ENCODE measurements at regions not wholly inside any gene's neighbourhood (a gene's known extent, or its start where the extent isn't known, plus 50 kb on each side); places are given as distances from the start of the nearest gene placed in this dataset.
"Not testable (repeated sequence)": the region's sequence is repeated elsewhere in the genome, so short reads cannot be mapped to it uniquely, and the experiment has no call there.

DNA sequence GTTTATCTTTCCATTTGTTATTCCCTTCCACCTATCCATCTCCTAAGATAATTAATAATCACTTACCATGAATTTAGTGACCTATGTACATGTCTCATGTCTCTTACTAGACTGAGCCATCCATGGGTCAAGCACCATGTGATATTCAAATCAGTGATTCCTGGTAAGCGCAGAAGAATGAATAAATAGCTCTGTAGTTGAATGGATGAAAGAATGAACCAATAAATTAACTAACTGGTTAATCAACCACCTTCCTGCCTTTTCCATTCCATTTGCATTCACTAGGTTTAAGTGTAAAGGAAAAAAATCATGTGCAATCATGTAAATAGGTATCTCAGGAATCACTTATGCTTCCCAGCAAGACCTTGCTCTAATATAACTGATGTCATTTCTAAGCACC, 779.5 kb downstream of the NTRK3 start:
- DNase-seq (ENCODE audit: low spot score), result no peak

DNA sequence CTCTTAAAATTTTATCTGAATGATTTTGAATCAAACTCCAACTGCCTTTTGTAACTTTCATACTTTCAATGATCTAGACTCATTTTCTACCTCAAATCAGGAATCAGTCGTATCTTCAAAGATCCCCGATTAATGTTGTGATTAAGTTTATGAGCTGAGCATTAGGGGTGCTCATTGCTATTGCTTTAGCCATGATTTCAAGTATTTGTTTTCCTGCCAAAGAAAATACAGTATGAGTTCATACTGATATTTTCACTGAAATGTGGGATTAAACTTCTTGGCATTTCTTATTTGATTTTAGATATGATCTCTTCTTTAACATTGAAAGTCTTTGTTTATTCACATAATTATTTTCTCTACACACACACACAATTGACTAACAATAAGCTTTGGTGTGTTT, 785.6 kb downstream of the NTRK3 start:
- no peak for DNase-seq (ENCODE audit: low spot score)

DNA sequence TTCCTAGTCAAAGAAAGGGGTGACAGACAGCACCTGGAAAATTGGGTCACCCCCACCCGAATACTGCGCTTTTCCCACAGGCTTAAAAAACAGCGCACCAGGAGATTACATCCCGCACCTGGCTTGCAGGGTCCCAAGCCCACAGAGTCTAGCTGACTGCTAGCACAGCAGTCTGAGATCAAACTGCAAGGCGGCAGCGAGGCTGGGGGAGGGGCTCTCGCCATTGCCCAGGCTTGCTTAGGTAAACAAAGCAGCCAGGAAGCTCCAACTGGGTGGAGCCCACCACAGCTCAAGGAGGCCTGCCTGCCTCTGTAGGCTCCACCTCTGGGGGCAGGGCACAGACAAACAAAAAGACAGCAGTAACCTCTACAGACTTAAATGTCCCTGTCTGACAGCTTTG, 792.6 kb downstream of the NTRK3 start:
- not testable (repeated sequence) for DNase-seq (ENCODE audit: low spot score)

DNA sequence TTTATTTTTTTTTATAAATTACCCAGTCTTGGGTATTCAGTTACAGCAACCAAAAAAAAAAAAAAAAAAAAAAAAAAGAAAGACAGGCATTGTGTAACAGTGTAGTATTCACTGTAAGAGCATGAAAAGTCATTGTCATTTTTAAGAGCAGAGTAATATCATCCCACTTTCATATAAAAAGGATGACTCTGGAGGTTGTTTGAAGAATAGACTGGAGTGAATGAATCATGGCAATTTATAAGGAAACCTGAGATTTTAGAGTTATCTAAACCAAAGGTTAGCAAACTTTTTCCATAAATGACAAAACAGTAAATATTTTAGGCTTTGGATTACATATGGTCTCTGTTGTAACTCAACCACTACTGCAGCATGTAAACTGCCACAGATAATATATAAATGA, 794.9 kb downstream of the NTRK3 start:
- DNase-seq (ENCODE audit: low spot score), result no peak

DNA sequence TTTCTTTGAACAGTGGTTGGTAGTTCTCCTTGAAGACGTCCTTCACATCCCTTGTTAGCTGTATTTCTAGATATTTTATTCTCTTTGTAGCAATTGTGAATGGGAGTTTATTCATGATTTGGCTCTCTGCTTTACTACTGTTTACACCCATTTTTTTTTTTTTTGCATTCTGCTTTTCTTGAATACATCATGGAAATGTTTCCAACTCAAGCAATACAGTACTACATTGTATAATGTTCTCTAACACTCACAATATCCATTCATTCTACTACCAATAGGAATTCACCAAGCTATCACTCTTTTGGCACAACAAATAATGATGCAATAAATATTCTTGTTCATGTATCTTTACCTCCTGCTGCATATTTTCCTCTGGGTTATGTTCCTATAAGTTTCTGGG, 801.7 kb downstream of the NTRK3 start:
- DNase-seq (ENCODE audit: low spot score), result no peak

DNA sequence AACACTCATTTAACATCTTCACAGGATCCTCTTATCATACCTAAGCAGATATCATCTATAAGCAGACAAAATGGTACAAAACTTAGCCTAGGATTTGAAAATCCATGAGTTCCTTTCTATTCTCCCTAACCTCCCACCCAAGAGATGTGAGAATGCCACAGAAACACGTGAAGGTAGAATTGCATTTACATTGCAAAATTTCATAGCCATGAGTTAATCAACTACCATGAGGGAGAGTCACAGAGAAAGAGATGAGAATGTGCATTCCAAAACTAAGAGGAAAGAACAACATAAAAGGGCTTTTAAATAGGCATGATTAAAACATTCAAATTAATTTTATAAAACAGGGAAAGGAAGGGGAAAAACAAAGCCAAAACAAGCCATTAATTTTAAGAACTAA, 806.2 kb downstream of the NTRK3 start:
- no peak for DNase-seq (ENCODE audit: low spot score)

DNA sequence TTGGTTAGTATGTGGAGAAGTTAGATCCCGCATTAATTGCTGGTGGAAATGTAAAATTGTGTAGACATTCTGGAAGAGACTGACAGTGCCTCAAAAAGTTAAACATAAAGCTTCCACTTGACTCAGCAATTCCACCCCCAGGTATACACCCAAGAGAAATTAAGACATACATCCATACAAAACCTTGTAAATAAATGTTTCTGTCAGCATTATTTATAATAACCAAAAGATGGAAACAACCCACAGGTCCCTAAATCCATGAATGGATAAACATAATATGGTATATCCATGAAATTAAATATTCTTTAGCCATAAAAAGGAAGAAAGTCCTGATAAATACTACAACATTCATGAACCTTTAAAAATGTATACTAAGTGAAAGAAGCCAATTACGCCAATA, 817.4 kb downstream of the NTRK3 start:
- no peak for DNase-seq (ENCODE audit: low spot score)

DNA sequence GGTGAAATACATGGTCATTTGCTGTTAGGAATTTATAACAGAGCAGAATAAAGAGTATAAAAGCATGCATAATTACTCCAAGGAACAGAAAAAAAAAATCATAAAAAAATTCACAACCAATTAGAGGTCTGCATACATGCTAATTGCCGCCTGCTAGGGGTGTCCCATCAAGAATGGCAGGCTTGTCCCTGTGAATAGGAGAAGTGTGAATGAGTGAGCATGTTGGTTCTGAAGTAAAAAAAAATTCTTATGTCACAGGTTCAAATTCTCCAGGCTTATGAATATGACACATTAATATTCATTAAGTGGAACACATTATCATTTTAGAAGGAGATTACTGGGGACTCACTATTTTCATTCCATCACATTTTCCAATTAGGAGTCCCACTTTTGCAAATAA, 822.7 kb downstream of the NTRK3 start:
- no peak for DNase-seq (ENCODE audit: low spot score)

DNA sequence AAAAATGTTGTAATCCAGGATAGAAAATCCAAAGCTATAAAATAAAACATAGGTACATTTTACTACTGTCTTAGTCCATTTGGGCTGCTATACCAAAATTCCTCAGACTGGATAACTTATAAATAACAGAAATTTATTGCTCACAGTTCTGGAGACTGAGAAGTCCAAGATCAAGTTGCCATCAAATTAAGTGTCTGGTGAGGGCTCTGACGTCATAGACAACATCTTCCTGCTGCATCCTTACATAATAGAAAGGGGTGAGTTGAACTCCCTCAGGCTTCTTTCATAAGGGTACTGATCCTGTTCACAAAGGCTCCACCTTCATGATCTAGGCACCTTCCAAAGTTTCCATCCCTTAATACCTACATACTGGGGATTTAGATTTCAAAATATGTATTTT, 826.8 kb downstream of the NTRK3 start:
- no peak for DNase-seq (ENCODE audit: low spot score)

DNA sequence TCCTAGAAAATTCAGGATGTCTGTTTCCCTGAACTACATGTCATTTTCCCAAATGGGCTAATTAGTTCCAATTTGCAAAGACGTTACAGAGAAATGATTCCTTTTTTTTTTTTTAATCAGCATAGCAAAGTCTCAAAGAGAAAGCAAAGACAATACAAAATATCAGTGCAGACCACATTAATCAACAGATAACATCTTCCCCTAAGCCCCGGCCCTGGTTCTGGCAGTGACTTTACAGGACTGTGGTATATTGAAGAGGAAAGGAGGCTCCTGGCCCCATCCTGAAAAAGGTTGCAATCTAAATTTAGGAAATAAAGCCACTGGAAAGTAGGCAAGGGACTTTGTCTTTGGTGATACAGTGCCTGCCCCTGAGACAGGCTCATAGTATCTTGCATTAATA, 836.5 kb downstream of the NTRK3 start:
- DNase-seq (ENCODE audit: low spot score), result no peak

DNA sequence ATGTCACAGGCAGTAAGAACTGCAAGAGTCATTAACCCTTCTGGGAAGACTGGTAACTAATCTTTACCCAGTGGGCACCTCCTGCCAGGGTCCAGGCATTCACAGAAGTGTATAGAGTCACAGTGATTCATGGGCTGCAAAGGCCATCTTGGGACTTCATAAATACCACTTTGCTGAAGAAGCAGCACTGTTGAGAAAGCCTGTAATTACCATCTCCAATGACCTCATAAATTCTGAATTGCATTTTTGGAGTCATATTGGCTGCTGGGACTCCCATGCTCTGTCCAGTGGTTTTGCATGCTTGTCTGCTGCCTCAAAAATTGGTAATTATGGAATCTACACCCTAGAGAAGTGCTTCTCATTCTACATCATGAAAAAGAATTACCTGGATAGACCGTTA, 837.2 kb downstream of the NTRK3 start:
- no peak for DNase-seq (ENCODE audit: low spot score)

DNA sequence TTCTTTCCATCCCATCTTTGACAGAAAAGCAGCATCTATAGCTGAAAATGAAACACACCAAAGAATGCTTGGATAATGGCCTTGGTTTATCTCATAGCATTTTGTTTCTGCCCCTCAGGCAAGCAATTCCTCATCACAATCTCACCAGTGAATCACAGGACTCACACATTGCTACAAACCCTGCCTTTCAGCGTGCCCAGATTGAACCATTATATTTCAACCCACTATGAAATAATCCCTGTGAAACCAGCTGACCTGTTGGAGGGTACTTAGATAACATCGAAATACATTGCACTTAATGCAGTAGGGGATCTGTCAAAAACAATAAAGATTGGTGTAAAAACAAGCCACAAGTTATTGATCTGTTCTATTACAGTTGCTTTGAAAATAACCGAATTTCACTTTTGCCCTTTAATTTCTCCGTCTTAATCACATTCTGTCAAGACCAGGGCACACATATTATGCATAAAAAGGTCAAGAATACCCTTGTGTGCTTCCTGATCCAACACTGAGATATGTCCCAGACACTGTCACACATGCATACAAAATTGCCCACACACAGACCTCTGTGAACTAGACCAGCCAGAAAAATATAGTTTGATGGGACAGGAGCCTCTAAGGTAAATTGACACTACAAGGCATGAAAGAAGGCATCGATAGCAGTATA, 839.8 kb downstream of the NTRK3 start:
- no peak for DNase-seq (ENCODE audit: low spot score)

DNA sequence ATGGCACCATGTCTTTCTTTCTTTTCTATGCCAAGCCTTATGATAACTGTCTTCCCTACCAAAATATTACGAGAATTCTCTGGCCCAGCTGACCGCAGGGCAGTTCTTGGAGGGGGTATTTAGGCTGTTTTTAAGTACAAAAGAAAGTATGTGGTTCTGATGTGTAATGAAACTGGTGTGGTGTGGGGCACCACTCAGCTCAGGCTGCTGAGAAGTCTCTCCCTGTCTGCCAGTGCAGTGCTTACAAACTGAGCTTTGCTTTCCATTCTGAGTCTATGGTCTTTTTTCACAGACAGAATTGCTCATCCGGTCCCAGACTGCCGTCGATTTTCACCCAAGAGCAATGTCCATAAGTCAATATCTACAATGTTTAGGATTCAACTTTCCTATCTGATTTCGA, 847.6 kb downstream of the NTRK3 start:
- no peak for DNase-seq (ENCODE audit: low spot score)

DNA sequence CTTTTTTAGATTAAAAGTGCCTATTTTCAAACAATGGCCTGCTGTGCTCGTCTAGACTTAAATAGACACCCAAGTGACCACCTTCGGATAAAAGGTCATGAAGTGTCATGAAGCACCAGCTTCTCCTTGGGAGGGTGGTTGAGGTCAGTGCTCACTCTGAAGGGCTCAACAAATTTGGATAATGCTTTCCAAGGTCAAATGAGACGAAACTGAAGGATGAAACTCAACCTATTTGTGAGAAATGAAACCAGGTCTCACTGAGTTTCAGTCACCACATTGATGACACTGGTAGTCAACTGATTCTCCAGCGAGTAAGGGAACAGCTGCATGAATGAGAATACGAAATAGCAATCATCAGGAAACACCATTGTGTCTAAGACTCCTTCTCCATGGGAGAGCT, 852.6 kb downstream of the NTRK3 start:
- DNase-seq (ENCODE audit: low spot score), result no peak

DNA sequence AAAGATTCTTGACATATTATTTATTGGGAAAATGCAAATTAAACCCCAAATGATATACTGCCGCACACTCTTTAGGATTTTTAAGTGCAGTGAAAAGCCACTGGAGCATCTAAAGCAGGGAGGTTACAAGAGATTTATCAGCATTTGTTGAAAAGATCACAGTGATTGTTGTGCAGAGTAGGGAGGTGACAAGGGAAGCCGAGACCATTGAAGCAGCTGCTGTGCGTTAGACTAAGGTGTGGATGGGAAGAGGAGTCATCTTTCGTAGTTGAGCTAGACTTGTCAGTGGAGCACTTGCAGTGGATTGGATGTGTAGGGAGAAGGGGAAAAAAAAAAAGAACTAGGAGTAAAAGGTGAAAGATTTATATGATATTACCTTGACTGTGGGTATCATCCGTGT, 854.6 kb downstream of the NTRK3 start:
- no peak for DNase-seq (ENCODE audit: low spot score)

DNA sequence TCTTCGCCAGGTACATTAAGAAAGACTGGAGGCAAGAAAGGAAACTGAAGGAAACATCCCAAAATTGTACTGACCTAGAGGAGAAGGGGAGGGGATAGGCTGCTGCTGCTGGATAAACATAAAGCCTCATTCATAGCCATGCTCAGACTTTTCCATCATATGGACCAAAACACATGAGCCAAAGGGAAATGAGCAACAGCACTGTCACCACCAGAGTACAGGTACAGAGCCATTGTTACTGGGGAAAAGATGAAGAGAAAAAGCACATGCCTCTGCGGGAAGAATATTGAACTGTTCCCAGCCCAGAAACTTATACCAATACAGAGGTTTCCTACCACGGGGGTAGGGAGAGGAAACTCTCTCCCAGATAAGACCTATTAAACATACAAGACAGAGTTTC, 861.9 kb downstream of the NTRK3 start:
- no peak for DNase-seq (ENCODE audit: low spot score)

DNA sequence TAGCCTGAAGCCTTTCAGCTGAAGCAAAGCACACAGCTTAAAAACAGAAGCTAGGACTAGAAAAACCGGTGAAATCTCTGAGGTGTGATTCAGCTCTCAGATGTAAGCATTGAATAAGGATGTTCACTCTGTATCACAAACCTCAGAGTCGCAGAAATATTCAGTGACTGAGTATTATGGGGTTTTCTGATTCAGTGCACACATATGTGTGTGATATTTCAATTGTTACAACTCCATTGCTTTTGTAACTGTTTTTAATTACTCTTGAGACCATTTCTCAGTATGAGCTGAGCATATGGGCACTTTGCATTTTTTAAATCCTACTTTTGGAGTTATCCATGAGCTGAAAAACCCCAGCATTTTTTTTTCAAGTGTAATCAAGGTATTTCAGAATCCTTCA, 868.8 kb downstream of the NTRK3 start:
- DNase-seq (ENCODE audit: low spot score), result no peak

DNA sequence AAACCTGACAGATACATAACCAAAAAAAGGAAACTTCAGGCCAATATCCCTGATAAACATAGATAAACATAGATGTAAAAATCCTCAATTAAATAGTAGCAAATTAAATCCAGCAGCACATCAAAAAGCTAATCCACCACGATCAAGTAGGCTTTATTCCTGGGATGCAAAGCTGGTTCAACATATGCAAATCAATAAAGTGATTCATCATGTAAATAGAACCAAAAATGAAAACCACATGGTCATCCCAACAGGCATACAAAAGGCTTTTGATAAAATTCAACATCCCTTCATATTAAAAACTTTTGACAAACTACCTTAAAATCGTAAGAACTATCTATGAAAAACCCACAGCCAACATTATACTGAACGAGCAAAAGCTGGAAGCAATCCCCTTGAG, 882.2 kb downstream of the NTRK3 start:
- no peak for DNase-seq (ENCODE audit: low spot score)

DNA sequence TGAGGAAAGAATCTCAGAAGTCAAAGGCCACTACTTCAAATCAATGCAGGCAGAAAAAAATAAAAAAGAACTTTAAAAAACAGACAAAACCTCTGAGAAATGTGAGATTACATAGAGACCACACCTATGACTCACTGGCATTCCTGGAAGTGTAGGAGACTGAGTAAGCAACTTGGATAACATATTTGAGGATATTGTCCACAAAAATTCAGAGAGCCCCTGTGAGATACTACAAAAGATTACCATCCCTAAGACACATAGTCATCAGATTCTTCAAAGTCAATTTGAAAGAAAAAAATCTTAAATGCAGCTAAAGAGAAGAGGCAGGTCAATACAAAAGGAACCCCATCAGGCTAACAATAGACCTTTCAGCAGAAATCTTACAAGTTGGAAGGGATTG, 887.3 kb downstream of the NTRK3 start:
- no peak for DNase-seq (ENCODE audit: low spot score)

DNA sequence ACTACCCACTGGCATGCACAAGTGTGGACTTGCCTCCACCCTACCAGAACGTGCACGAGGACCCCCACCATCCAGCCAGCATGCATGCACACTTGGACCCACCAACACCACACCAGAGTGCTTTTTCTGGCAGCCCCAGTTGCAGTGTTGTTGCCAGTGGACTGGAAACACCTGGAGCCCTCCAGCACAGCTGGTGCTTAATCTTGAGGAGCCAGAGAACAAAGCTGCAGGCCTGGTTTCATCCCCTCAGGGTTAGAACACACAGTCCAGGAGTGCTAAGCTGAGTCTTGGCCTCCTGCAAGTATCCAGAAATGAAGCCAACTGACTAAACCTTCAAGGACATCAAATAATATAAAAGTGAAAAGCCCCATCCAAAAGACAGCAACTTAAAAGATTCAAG, 888.0 kb downstream of the NTRK3 start:
- no peak for DNase-seq (ENCODE audit: low spot score)

DNA sequence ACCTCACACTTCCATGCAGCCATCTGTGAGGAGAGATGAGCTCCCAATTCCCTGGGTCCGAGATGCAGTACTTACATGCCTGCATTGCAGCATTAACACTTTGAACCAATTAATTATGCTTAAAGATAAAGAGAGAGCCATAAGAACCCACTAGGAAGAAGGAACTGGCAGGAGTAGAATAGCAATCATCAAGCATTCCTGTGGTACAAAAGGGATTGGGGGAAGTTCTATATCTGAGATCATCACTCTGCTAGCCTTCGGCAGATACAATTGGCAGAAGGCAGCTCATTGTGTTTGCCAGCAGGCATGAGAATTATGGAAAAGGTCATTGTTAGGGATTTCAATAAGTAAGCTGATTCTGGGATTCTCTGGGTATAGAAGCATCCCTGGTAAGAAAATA, 891.4 kb downstream of the NTRK3 start:
- DNase-seq (ENCODE audit: low spot score), result no peak

DNA sequence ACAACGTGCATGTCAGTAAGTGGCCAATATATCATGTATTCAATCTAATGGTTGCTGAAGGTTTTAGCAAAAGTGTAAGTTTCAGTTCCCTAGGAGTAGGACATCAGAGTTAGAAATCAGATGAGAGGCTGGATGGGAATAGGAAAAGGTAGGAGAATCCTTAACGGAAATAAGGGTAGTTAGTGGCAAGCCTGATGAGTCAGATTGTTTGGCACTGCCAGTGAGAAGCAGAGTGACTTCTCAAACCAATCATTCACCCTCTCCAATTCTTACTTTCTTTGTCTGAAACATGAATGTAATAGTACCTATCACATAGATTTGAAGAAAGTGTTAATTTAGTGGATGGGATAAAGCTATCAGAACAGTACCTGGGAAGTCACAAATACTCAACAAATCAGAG, 894.0 kb downstream of the NTRK3 start:
- no peak for DNase-seq (ENCODE audit: low spot score)

DNA sequence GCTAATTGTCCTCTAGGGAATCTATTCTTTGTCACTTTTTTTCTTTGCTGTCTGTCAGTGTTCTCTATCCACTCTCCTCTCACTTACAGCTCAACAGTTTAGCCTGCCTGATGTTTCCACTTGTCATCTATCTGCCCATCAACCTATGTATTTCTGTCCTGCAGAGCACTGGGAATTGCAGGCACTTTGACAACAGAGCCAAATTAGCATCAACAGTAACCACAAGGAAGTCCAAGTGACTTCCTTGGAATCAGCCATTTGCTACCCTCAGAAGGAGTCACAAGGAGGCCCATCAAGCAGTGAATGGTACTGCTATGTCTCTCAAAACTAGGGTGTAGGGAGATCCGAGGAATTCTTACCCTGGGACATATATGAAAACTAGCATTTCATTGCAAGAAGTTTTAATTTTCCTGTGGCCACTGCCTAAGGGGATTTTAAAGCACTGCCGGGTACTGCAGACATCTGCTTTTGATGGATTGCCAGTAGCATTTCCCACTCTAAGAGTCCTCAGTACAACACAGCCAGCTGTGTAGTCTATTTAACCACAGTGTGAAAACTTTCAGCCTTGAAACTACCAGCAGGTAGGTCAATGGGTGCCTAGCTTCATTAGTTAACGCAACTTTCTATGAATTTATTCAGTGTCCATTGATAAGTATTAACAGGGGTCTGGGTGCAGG, 898.8 kb downstream of the NTRK3 start:
- DNase-seq (ENCODE audit: low spot score), result no peak

DNA sequence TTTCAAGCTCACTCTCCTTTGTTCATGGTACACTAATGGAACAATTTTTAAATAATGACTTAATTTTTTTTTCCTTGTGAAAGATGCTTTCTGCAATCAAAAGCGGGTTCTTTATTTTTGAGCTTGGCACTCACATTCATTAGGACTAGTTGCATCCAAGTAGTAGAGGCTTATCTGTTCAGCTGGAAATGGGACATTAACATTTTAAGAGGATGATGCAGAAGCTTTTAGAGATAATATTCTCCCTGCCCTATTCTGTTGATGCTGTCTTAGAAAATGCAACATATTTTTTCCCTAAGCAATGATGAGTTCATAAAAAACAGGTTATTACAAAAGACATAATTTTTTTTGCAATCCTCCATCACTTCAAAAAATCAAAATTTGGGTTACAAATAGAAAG, 900.6 kb downstream of the NTRK3 start:
- no peak for DNase-seq (ENCODE audit: low spot score)

All from HuH-7 (cell line).